Mucosa of descending colon (tissue), 3 donors: ENCODE measurements at regions not wholly inside any gene's neighbourhood (a gene's known extent, or its start where the extent isn't known, plus 50 kb on each side); places are given as distances from the start of the nearest gene placed in this dataset.

Experiments used
- ATAC-seq: fragments of 200-7000 bp; cut with Tn5 transposase; one replicate; pipeline ENCODE4 v1.9.1; 2020; ENCODE audit warnings: mild to moderate bottlenecking, moderate library complexity
- DNase-seq, 3 donors: peaks; one replicate each; pipeline ENCODE4 v3.0.0-alpha.2; 2020
- H3K36me3 ChIP-seq: fragments of 200-600 bp; one replicate; pipeline ENCODE4 v1.8.0; 2021; ENCODE audit warnings: low read depth, mild to moderate bottlenecking
- H3K4me1 ChIP-seq: fragments of 200-600 bp; one replicate; pipeline ENCODE4 v1.8.0; 2021; ENCODE audit warnings: low read depth, mild to moderate bottlenecking
- H3K4me3 ChIP-seq: fragments of 200-600 bp; one replicate; pipeline ENCODE4 v1.8.0; 2021; ENCODE audit warnings: mild to moderate bottlenecking
- H3K9me3 ChIP-seq: fragments of 200-600 bp; one replicate; pipeline ENCODE4 v1.8.0; 2021; ENCODE audit warnings: mild to moderate bottlenecking
- CTCF ChIP-seq: fragments of 200-600 bp; IDR thresholded peaks from one replicate; pipeline ENCODE4 v1.8.0; 2022; ENCODE audit warnings: antibody characterized with exemption, mild to moderate bottlenecking
- intact Hi-C, 2 donors: fragments of 100-400 bp; cut with DNase I in 1 of 2; cut with micrococcal nuclease in 1 of 2; formaldehyde crosslinking; loops; one replicate each; pipeline versions ENCODE4 v1.11.0 to v1.11.1; 2022; cut with DNase I, micrococcal nuclease
- donor health status: DM: no; HTN: no; CAD: no; lungs with moderate emphysema.
- donor health status: DM: no; HTN: no; CAD: no.
- donor health status: DM: no; HTN: yes; CAD: no.

DNA sequence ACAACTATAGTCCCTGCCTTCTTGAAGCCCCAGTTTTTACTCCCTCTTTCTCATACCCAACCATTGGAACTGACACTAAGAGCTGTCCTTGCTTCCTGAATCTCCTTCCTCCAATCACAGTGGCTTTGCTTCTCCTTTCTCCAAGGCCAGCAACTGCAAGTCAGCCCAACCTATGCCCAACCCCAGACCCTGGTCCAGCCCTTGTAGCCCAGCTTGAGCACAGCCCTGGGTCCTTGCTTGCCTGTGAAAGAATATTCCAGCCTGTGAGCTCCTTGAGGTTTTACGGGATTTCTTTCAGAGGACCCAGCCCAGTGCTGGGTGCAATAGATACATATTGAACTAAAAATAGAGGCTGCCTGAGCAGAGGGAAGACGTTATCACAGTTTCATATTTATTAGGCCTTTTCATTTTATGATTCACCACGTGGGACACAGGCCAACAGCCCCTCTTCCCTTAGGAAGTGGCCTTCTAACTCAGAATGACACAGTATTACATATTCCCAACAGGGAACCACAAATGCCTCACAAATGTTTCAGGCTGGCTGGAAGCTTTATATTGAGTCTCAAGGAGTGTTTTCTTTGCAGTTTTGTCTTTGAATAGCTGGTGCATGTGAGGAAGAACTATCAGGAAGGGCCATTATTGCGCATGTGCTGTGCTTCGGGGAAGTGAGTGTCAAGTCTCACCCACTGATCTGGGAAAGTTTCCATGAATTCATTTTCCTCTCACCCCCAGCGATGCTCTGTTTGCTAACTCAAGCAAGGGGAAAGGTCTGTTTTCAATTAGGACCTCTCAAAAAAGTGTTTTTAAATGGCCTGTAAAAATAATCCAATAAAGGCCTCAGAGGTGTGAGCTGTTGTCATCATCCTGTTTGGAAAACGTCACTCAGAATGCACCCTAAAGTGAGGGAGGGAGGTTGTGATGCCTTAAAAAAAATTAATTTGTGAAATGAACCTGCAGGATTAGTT, 92.3 kb upstream of the NFIA start:
- peak; percentile 36 for ATAC-seq
- intact Hi-C loops = no loop called here
- H3K4me1 ChIP-seq = no peaks in the 10 kb centered on the region

GRCh38 chr1:60988891-60989290, 93.5 kb upstream of the NFIA start:
- Histone ChIP-seq H3K4me3 (no peak overlapping the region), H3K36me3 (no peaks in the 10 kb centered on the region), H3K4me1 (no peaks in the 10 kb centered on the region), H3K9me3 (no peaks in the 10 kb centered on the region)
- TF ChIP-seq CTCF = no peak
- intact Hi-C loops = no loop called here
- DNase-seq (no peak), ATAC-seq (no peak)

More for the DNA sequence above, 92.3 kb upstream of the NFIA start:
- no peak for DNase-seq
- Histone ChIP-seq H3K36me3 (no peaks in the 10 kb centered on the region), H3K9me3 (no peaks in the 10 kb centered on the region), H3K4me3 (no peak overlapping the region)
- no peak for TF ChIP-seq CTCF

GRCh38 chr1:60987904-60988303, 94.5 kb upstream of the NFIA start:
- no peaks in the 10 kb centered on the region for H3K36me3 ChIP-seq
- no peak for DNase-seq
- intact Hi-C loops = no loop called here
- H3K4me1 ChIP-seq = peaks cover under 1% of the 10 kb centered on the region
- no peaks in the 10 kb centered on the region for H3K9me3 ChIP-seq
- no peak overlapping the region for H3K4me3 ChIP-seq
- no peak for ATAC-seq
- no peak for TF ChIP-seq CTCF

DNA sequence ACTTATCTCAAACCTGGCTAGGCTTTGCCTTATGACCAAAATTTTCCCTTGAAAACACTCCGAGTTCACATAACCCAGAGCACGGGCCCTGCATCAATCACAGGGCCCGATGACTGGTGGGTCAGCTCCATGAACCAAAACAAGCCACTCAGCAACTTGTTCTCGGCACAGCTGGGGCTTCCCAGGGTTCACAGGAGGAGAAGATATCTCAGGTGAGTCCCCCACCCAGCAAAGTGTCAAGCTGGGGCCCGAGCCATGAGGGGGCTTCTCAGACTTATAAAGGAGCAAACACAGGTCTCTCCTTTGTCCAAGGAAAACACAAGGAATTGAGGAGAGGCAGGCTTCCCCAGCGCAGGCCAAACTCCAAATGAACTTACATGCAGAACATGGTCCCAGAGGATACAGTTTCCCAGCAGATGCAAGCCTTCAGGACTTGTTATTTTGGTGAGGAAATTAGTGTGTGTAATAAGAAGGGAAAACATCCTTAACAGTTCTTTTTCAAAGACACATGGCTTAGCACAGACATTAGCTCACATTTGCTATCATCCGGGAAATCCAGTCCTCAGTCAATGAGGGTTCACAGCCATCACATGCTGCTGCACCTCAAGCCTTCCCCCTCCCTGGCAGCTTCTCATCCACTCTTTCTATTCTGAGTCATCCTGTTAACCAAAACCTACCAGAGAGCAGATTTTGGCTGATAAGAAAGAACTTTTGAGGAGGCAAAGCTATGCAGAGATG, 98.1 kb upstream of the NFIA start:
- no peak overlapping the region for H3K4me3 ChIP-seq
- DNase-seq = peak in 1 of 3 donors; percentile 3
- TF ChIP-seq CTCF = no peak
- peak; percentile 28 for ATAC-seq
- no peaks in the 10 kb centered on the region for H3K9me3 ChIP-seq
- H3K4me1 ChIP-seq = peaks cover 4% of the 10 kb centered on the region
- H3K36me3 ChIP-seq = no peaks in the 10 kb centered on the region
- intact Hi-C loops = no loop called here

- intact Hi-C loops = no loop called here
- no peak for TF ChIP-seq CTCF
- no peaks in the 10 kb centered on the region for H3K9me3 ChIP-seq
- H3K4me3 ChIP-seq = no peak overlapping the region
- H3K36me3 ChIP-seq = no peaks in the 10 kb centered on the region
- no peak for DNase-seq
- peaks cover 4% of the 10 kb centered on the region for H3K4me1 ChIP-seq
- ATAC-seq = no peak
Measured at GRCh38 chr1:60983701-60984061, 98.7 kb upstream of the NFIA start.
